Keratinocyte (primary cell): ENCODE measurements at regions not wholly inside any gene's neighbourhood (a gene's known extent, or its start where the extent isn't known, plus 50 kb on each side); places are given as distances from the start of the nearest gene placed in this dataset.

Experiments used
- DNase-seq: peaks from one replicate; pipeline ENCODE4 v3.0.0-alpha.2; 2011; ENCODE audit warnings: low read depth, missing footprints, low spot score
- FAIRE-seq: peaks from 2 replicates; lab custom pipeline; 2011; peaks lifted over from hg19 to GRCh38; lab: Jason Lieb, UNC
- H2AFZ ChIP-seq: 2 replicates; pipeline ENCODE4 v1.6.0; 2012; ENCODE audit warnings: low read length, control low read depth, inconsistent platforms; ENCODE audit not compliant: control insufficient read depth
- H3K27ac ChIP-seq: 2 replicates; pipeline ENCODE4 v1.5.1; 2011; ENCODE audit warnings: low read length; ENCODE audit not compliant: control insufficient read depth, insufficient read depth
- H3K27me3 ChIP-seq: 3 replicates; pipeline ENCODE4 v1.6.0; 2011; ENCODE audit warnings: low read length; ENCODE audit not compliant: control insufficient read depth, insufficient read depth; ENCODE audit errors: extremely low read depth
- H3K36me3 ChIP-seq, 2 experiments: 2 replicates in 1 of 2; 3 replicates in 1 of 2; pipeline ENCODE4 v1.5.1; 2011; ENCODE audit warnings: low read length in 2 of 2, mild to moderate bottlenecking in 1 of 2; ENCODE audit not compliant: control insufficient read depth in 2 of 2, insufficient read depth in 2 of 2; ENCODE audit errors: extremely low read depth in 1 of 2
- H3K4me1 ChIP-seq: 3 replicates; pipeline ENCODE4 v1.5.1; 2011; ENCODE audit warnings: low read length; ENCODE audit not compliant: control insufficient read depth, insufficient read depth; ENCODE audit errors: extremely low read depth
- H3K4me2 ChIP-seq: 3 replicates; pipeline ENCODE4 v1.6.0; 2011; ENCODE audit warnings: low read depth, low read length; ENCODE audit not compliant: control insufficient read depth, insufficient read depth; ENCODE audit errors: extremely low read depth
- H3K4me3 ChIP-seq, 3 experiments: fragments of 200-600 bp in 1 of 3; sonication (generic) in 1 of 3; 2 replicates in 2 of 3; 3 replicates in 1 of 3; pipeline ENCODE4 v1.5.1; 2011 to 2016; ENCODE audit warnings: low read length in 3 of 3, mild to moderate bottlenecking in 3 of 3, control low read depth in 2 of 3, inconsistent platforms in 1 of 3, low read depth in 1 of 3, mixed read lengths in 1 of 3, mixed run types in 1 of 3, moderate library complexity in 1 of 3; ENCODE audit not compliant: control insufficient read depth in 2 of 3, insufficient read depth in 2 of 3; ENCODE audit errors: extremely low read depth in 1 of 3
- H3K79me2 ChIP-seq: 2 replicates; pipeline ENCODE4 v1.6.0; 2012; ENCODE audit warnings: low read length; ENCODE audit not compliant: control insufficient read depth, insufficient read depth
- H3K9ac ChIP-seq: 3 replicates; pipeline ENCODE4 v1.6.0; 2011; ENCODE audit warnings: low read length; ENCODE audit not compliant: control insufficient read depth, insufficient read depth; ENCODE audit errors: extremely low read depth
- H3K9me1 ChIP-seq: 3 replicates; pipeline ENCODE4 v1.6.0; 2011; ENCODE audit warnings: low read length; ENCODE audit not compliant: control insufficient read depth, insufficient read depth; ENCODE audit errors: extremely low read depth
- H3K9me3 ChIP-seq: 2 replicates; pipeline ENCODE4 v1.5.1; 2012; ENCODE audit warnings: low read depth, low read length; ENCODE audit not compliant: control insufficient read depth
- H4K20me1 ChIP-seq: 3 replicates; pipeline ENCODE4 v1.6.0; 2011; ENCODE audit warnings: low read length; ENCODE audit not compliant: control insufficient read depth, insufficient read depth; ENCODE audit errors: extremely low read depth
- CTCF ChIP-seq, 3 experiments: IDR thresholded peaks in 1 of 3; conservative IDR thresholded peaks in 1 of 3; optimal IDR thresholded peaks in 1 of 3; 2 replicates in 2 of 3; 3 replicates in 1 of 3; pipeline versions ENCODE3 to v1.5.1; 2011; ENCODE audit warnings: low read length in 3 of 3, mild to moderate bottlenecking in 3 of 3, moderate library complexity in 2 of 3, control low read depth in 1 of 3, inconsistent platforms in 1 of 3; ENCODE audit not compliant: insufficient read depth in 2 of 3; ENCODE audit errors: extremely low read depth in 1 of 3
- EZH2 ChIP-seq: IDR thresholded peaks from one replicate; pipeline ENCODE4 v1.6.1; 2012; ENCODE audit warnings: inconsistent platforms, mild to moderate bottlenecking, low read length, moderate library complexity
- dilution Hi-C: fragments of 300-500 bp; cut with MboI; formaldehyde crosslinking; loops from one replicate; pipeline ENCODE4 v1.7.0; 2020; ENCODE audit warnings: low sequenced_read_pairs; ENCODE audit not compliant: extremely low pct_ligation_motif_present

GRCh38 chr18:22556222-22557167, 138.8 kb upstream of the CTAGE1 start:
- no peak for FAIRE-seq
- Histone ChIP-seq H3K9me1 (no peaks in the 10 kb centered on the region), H3K36me3 (no peaks in the 10 kb centered on the region), H2AFZ (no peak overlapping the region), H3K27me3 (no peaks in the 10 kb centered on the region), H3K4me2 (no peak overlapping the region), H3K27ac (no peak overlapping the region), H4K20me1 (no peaks in the 10 kb centered on the region), H3K9me3 (no peaks in the 10 kb centered on the region), H3K9ac (no peak overlapping the region), H3K79me2 (no peaks in the 10 kb centered on the region), H3K4me3 (no peak overlapping the region), H3K4me1 (peaks cover 24% of the 10 kb centered on the region)
- DNase-seq = no peak
- dilution Hi-C loops = no loop called here
- no peak for TF ChIP-seq EZH2
- TF ChIP-seq CTCF (optimal IDR thresholded peaks at IDR 0.05 in 1 of 3, IDR thresholded peaks at IDR 0.05 in 1 of 3, conservative IDR thresholded peaks at IDR 0.05 in 1 of 3; ENCODE audit: extremely low read depth in 1 of 3, insufficient read depth in 2 of 3, low read length in 3 of 3) = no peak

- dilution Hi-C loops = no loop called here
- peak; percentile 82 for FAIRE-seq
Observed at GRCh38 chr18:22557168-22557941, 139.6 kb upstream of the CTAGE1 start.

More at GRCh38 chr18:22557168-22557941, 139.6 kb upstream of the CTAGE1 start:
- H3K79me2 ChIP-seq = no peaks in the 10 kb centered on the region
- no peak overlapping the region for H3K9ac ChIP-seq
- peaks cover 18% of the 10 kb centered on the region for H3K4me1 ChIP-seq
- TF ChIP-seq CTCF (optimal IDR thresholded peaks at IDR 0.05 in 1 of 3, IDR thresholded peaks at IDR 0.05 in 1 of 3, conservative IDR thresholded peaks at IDR 0.05 in 1 of 3; ENCODE audit: extremely low read depth in 1 of 3, insufficient read depth in 2 of 3, low read length in 3 of 3) = no peak
- no peak for TF ChIP-seq EZH2
- H3K36me3 ChIP-seq = no peaks in the 10 kb centered on the region
- no peaks in the 10 kb centered on the region for H3K27me3 ChIP-seq
- no peak overlapping the region for H3K27ac ChIP-seq
- H3K9me3 ChIP-seq = no peaks in the 10 kb centered on the region
- no peak overlapping the region for H3K4me3 ChIP-seq
- no peaks in the 10 kb centered on the region for H4K20me1 ChIP-seq
- no peaks in the 10 kb centered on the region for H3K9me1 ChIP-seq
- DNase-seq = no peak
- H3K4me2 ChIP-seq = no peak overlapping the region
- H2AFZ ChIP-seq = no peak overlapping the region
